WERI-Rb-1 (cell line): ENCODE measurements at regions not wholly inside any gene's neighbourhood (a gene's known extent, or its start where the extent isn't known, plus 50 kb on each side); places are given as distances from the start of the nearest gene placed in this dataset.

ENCODE experiments used
- DNase-seq: peaks from one replicate; pipeline ENCODE4 v3.0.0-alpha.2; 2020
- H3K27ac ChIP-seq: fragments of 250-450 bp; sonication (Bioruptor Pico); 2 replicates; pipeline ENCODE4 v1.5.1; 2020; ENCODE audit warnings: mild to moderate bottlenecking, moderate library complexity
- H3K27me3 ChIP-seq: fragments of 250-450 bp; sonication (Bioruptor Pico); 2 replicates; pipeline ENCODE4 v1.5.1; 2021; ENCODE audit warnings: mild to moderate bottlenecking, low read depth, moderate library complexity; ENCODE audit not compliant: insufficient read depth, severe bottlenecking
- H3K36me3 ChIP-seq: fragments of 250-450 bp; sonication (Bioruptor Pico); 2 replicates; pipeline ENCODE4 v1.5.1; 2020; ENCODE audit warnings: mild to moderate bottlenecking, moderate library complexity
- H3K4me3 ChIP-seq: 2 replicates; pipeline ENCODE4 v1.5.1; 2011; ENCODE audit warnings: low read depth, mild to moderate bottlenecking, control low read depth, low read length
- H3K9me3 ChIP-seq: fragments of 250-450 bp; sonication (Bioruptor Pico); 2 replicates; pipeline ENCODE4 v1.5.1; 2021; ENCODE audit warnings: mild to moderate bottlenecking, moderate library complexity; ENCODE audit not compliant: severe bottlenecking
- TF ChIP-seq, protein P1 (sequence below): IDR thresholded peaks from 2 replicates; pipeline ENCODE4 v1.5.1; 2011; ENCODE audit warnings: low read depth, mild to moderate bottlenecking, control low read depth, inconsistent platforms, low read length

DNA sequence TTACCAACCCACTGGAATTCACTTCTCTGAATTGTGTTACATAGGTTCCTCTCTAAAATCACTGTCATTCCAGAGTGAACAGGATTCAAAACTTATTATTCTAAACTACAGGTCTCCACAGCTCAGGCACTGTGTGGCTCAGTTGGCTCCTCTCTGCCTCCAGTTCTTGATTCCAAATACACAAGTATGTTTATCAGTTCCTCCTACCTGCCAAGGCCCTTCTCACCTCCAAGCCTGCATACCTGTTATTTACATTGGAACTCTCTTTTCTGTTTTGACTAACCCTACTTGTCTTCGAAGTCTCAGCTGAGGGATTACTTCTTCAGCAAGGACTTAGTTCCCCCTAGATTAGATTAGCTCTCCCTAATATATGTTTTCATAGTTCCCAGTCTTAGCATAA is 397.6 kb upstream of the TMTC1 start:
- Histone ChIP-seq H3K9me3 (peaks cover 2% of the 10 kb centered on the region), H3K36me3 (no peaks in the 10 kb centered on the region), H3K4me3 (no peak overlapping the region), H3K27ac (no peak overlapping the region), H3K27me3 (no peaks in the 10 kb centered on the region)
- no peak for DNase-seq
- TF ChIP-seq, protein P1, sequence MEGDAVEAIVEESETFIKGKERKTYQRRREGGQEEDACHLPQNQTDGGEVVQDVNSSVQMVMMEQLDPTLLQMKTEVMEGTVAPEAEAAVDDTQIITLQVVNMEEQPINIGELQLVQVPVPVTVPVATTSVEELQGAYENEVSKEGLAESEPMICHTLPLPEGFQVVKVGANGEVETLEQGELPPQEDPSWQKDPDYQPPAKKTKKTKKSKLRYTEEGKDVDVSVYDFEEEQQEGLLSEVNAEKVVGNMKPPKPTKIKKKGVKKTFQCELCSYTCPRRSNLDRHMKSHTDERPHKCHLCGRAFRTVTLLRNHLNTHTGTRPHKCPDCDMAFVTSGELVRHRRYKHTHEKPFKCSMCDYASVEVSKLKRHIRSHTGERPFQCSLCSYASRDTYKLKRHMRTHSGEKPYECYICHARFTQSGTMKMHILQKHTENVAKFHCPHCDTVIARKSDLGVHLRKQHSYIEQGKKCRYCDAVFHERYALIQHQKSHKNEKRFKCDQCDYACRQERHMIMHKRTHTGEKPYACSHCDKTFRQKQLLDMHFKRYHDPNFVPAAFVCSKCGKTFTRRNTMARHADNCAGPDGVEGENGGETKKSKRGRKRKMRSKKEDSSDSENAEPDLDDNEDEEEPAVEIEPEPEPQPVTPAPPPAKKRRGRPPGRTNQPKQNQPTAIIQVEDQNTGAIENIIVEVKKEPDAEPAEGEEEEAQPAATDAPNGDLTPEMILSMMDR = no peak

GRCh38 chr12:30180602-30181001 is 396.9 kb upstream of the TMTC1 start:
- Histone ChIP-seq H3K4me3 (no peak overlapping the region), H3K9me3 (peaks cover 2% of the 10 kb centered on the region), H3K36me3 (no peaks in the 10 kb centered on the region), H3K27ac (no peak overlapping the region), H3K27me3 (no peaks in the 10 kb centered on the region)
- no peak for DNase-seq
- TF ChIP-seq, protein P1 = no peak

- Histone ChIP-seq H3K27ac (no peak overlapping the region), H3K9me3 (peaks cover 2% of the 10 kb centered on the region), H3K27me3 (no peaks in the 10 kb centered on the region), H3K4me3 (no peak overlapping the region), H3K36me3 (no peaks in the 10 kb centered on the region)
- TF ChIP-seq, protein P1 = no peak
- no peak for DNase-seq
These were observed 395.2 kb upstream of the TMTC1 start for GRCh38 chr12:30178916-30179315.

GRCh38 chr12:30169839-30170591 is 386.3 kb upstream of the TMTC1 start:
- TF ChIP-seq, protein P1 = no peak
- no peaks in the 10 kb centered on the region for H3K27me3 ChIP-seq
- no peak overlapping the region for H3K27ac ChIP-seq
- H3K9me3 ChIP-seq = no peaks in the 10 kb centered on the region
- DNase-seq = no peak
- H3K4me3 ChIP-seq = no peak overlapping the region
- no peaks in the 10 kb centered on the region for H3K36me3 ChIP-seq

DNA sequence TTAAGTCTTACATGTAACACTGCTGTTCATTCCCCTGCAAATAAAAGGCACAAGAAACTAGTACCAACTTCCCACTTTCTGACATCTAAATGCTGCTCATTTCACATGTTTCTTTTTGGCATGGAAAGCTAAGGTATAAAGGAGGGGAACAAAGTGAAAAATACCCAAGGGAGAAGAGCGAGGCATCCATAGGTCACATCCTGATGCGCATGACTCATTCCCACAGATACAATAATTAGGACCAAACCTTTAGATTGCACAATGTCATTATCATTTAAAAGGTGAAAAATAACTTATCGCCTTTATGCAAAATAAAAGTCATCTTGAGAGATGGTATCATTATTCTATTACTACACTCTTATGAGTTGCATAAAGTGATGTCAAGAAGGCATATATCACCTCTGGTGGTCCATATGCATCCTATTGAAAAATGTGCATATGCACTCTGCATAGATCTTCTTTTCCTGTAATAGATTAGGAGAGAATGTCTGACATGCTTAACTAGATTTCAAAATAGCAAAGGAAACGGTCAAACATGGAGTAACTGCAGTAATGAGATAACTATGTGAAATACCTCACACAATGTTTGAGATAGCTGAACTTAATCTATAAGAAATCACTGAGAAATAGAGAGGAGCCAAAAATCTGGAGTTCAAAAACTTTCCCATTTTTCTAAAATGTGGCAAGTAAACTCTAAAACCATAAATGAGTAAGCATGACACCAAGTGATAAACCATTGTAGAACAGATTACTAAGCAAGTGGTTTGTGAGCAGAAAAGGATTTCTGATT is 382.5 kb upstream of the TMTC1 start:
- Histone ChIP-seq H3K27me3 (no peaks in the 10 kb centered on the region), H3K4me3 (no peak overlapping the region), H3K9me3 (no peaks in the 10 kb centered on the region), H3K36me3 (no peaks in the 10 kb centered on the region), H3K27ac (no peak overlapping the region)
- no peak for DNase-seq
- TF ChIP-seq, protein P1 = no peak
